ENCODE measurements at regions not wholly inside any gene's neighbourhood (a gene's known extent, or its start where the extent isn't known, plus 50 kb on each side); places are given as distances from the start of the nearest gene placed in this dataset.

GRCh38 chr6:164917211-164917610, 392.2 kb downstream of the C6orf118 start:
- peaks cover 25% of the 10 kb centered on the region for H3K9me3 ChIP-seq (ENCODE audit: control insufficient read depth, insufficient read depth, low read depth, low read length)
- no peaks in the 10 kb centered on the region for H3K36me3 ChIP-seq (ENCODE audit: control insufficient read depth, insufficient read depth, low read length)
- no peaks in the 10 kb centered on the region for H3K4me1 ChIP-seq (ENCODE audit: control insufficient read depth, insufficient read depth, low read length)
- no peak overlapping the region for H3K9ac ChIP-seq (ENCODE audit: low read length)
- no peak overlapping the region for H3K27ac ChIP-seq (ENCODE audit: low read depth, low read length)
- no peaks in the 10 kb centered on the region for H3K27me3 ChIP-seq (ENCODE audit: control insufficient read depth, insufficient read depth, low read length)
- no peak overlapping the region for H3K4me3 ChIP-seq (ENCODE audit: low read depth, low read length)

- no peak overlapping the region for H3K4me3 ChIP-seq (ENCODE audit: low read depth, low read length)
- no peak overlapping the region for H3K27ac ChIP-seq (ENCODE audit: low read depth, low read length)
- no peaks in the 10 kb centered on the region for H3K36me3 ChIP-seq (ENCODE audit: control insufficient read depth, insufficient read depth, low read length)
- H3K9ac ChIP-seq (ENCODE audit: low read length) = no peak overlapping the region
- H3K9me3 ChIP-seq (ENCODE audit: control insufficient read depth, insufficient read depth, low read depth, low read length) = peaks cover 25% of the 10 kb centered on the region
- no peaks in the 10 kb centered on the region for H3K4me1 ChIP-seq (ENCODE audit: control insufficient read depth, insufficient read depth, low read length)
- H3K27me3 ChIP-seq (ENCODE audit: control insufficient read depth, insufficient read depth, low read length) = no peaks in the 10 kb centered on the region
Observed at GRCh38 chr6:164916087-164916486, 393.3 kb downstream of the C6orf118 start.

- Histone ChIP-seq H3K27me3 (ENCODE audit: control insufficient read depth, insufficient read depth, low read length) (no peaks in the 10 kb centered on the region), H3K9me3 (ENCODE audit: control insufficient read depth, insufficient read depth, low read depth, low read length) (peaks cover 7% of the 10 kb centered on the region), H3K27ac (ENCODE audit: low read depth, low read length) (peak overlapping the region; percentile 26; the same call in 1 of the 2 replicates), H3K36me3 (ENCODE audit: control insufficient read depth, insufficient read depth, low read length) (no peaks in the 10 kb centered on the region), H3K4me3 (ENCODE audit: low read depth, low read length) (no peak overlapping the region), H3K4me1 (ENCODE audit: control insufficient read depth, insufficient read depth, low read length) (no peaks in the 10 kb centered on the region), H3K9ac (ENCODE audit: low read length) (no peak overlapping the region)
Observed at GRCh38 chr6:164911873-164912580, 397.4 kb downstream of the C6orf118 start.

DNA sequence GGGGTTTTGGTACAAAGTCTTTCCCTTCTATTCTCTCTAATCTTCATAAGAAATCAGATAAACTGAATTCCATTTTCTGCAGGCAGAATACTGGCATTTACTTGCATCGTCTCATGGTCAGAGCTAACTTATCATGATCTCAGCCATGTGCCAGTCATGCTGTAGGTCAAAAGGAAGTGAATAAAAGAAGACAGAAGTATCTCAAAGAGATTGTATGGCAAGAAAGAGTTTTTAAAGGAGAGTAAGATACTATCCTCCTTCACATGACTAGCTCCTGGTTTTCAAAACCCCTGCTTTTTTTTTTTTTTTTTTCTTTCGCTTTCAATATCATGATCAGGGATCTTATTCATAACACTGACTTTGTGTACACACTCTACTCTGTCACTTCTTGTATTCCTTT, 398.3 kb downstream of the C6orf118 start:
- Histone ChIP-seq H3K27me3 (ENCODE audit: control insufficient read depth, insufficient read depth, low read length) (no peaks in the 10 kb centered on the region), H3K27ac (ENCODE audit: low read depth, low read length) (no peak overlapping the region), H3K9me3 (ENCODE audit: control insufficient read depth, insufficient read depth, low read depth, low read length) (no peaks in the 10 kb centered on the region), H3K4me1 (ENCODE audit: control insufficient read depth, insufficient read depth, low read length) (no peaks in the 10 kb centered on the region), H3K9ac (ENCODE audit: low read length) (no peak overlapping the region), H3K36me3 (ENCODE audit: control insufficient read depth, insufficient read depth, low read length) (no peaks in the 10 kb centered on the region), H3K4me3 (ENCODE audit: low read depth, low read length) (no peak overlapping the region)

GRCh38 chr6:164906766-164907165, 402.6 kb downstream of the C6orf118 start:
- Histone ChIP-seq H3K4me1 (ENCODE audit: control insufficient read depth, insufficient read depth, low read length) (no peaks in the 10 kb centered on the region), H3K9me3 (ENCODE audit: control insufficient read depth, insufficient read depth, low read depth, low read length) (no peaks in the 10 kb centered on the region), H3K4me3 (ENCODE audit: low read depth, low read length) (no peak overlapping the region), H3K27me3 (ENCODE audit: control insufficient read depth, insufficient read depth, low read length) (no peaks in the 10 kb centered on the region), H3K9ac (ENCODE audit: low read length) (no peak overlapping the region), H3K36me3 (ENCODE audit: control insufficient read depth, insufficient read depth, low read length) (no peaks in the 10 kb centered on the region), H3K27ac (ENCODE audit: low read depth, low read length) (no peak overlapping the region)

- Histone ChIP-seq H3K4me1 (ENCODE audit: control insufficient read depth, insufficient read depth, low read length) (no peaks in the 10 kb centered on the region), H3K4me3 (ENCODE audit: low read depth, low read length) (no peak overlapping the region), H3K27ac (ENCODE audit: low read depth, low read length) (no peak overlapping the region), H3K9ac (ENCODE audit: low read length) (no peak overlapping the region), H3K36me3 (ENCODE audit: control insufficient read depth, insufficient read depth, low read length) (no peaks in the 10 kb centered on the region), H3K9me3 (ENCODE audit: control insufficient read depth, insufficient read depth, low read depth, low read length) (no peaks in the 10 kb centered on the region), H3K27me3 (ENCODE audit: control insufficient read depth, insufficient read depth, low read length) (no peaks in the 10 kb centered on the region)
Observed at GRCh38 chr6:164905311-164905710, 404.1 kb downstream of the C6orf118 start.

DNA sequence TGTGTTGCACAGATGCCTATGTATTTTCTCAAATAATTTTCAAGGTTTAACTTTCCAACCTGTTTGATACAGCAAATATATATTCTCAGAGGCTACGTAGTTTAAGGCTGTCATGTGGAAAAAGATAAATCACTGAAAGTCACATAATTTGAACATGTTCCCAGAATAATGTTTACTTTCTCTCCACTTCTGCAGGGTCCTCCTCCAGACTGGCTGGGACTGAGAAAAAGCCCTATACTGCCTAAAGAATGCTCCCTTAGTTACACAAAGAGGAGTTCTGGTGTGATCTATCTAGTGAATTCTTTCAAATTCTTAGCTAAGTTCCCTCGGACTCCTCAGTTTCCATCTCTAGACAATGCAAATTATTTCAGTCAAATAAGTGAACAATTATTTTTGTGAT, 411.0 kb downstream of the C6orf118 start:
- H3K27me3 ChIP-seq (ENCODE audit: control insufficient read depth, insufficient read depth, low read length) = no peaks in the 10 kb centered on the region
- H3K4me1 ChIP-seq (ENCODE audit: control insufficient read depth, insufficient read depth, low read length) = no peaks in the 10 kb centered on the region
- H3K36me3 ChIP-seq (ENCODE audit: control insufficient read depth, insufficient read depth, low read length) = no peaks in the 10 kb centered on the region
- H3K9ac ChIP-seq (ENCODE audit: low read length) = no peak overlapping the region
- no peak overlapping the region for H3K4me3 ChIP-seq (ENCODE audit: low read depth, low read length)
- H3K27ac ChIP-seq (ENCODE audit: low read depth, low read length) = no peak overlapping the region
- peaks cover 3% of the 10 kb centered on the region; the same call in 1 of the 2 replicates for H3K9me3 ChIP-seq (ENCODE audit: control insufficient read depth, insufficient read depth, low read depth, low read length)

GRCh38 chr6:164897523-164898235, 411.7 kb downstream of the C6orf118 start:
- Histone ChIP-seq H3K27me3 (ENCODE audit: control insufficient read depth, insufficient read depth, low read length) (no peaks in the 10 kb centered on the region), H3K27ac (ENCODE audit: low read depth, low read length) (no peak overlapping the region), H3K4me3 (ENCODE audit: low read depth, low read length) (no peak overlapping the region), H3K36me3 (ENCODE audit: control insufficient read depth, insufficient read depth, low read length) (no peaks in the 10 kb centered on the region), H3K9ac (ENCODE audit: low read length) (no peak overlapping the region), H3K9me3 (ENCODE audit: control insufficient read depth, insufficient read depth, low read depth, low read length) (peaks cover 3% of the 10 kb centered on the region; the same call in 1 of the 2 replicates), H3K4me1 (ENCODE audit: control insufficient read depth, insufficient read depth, low read length) (no peaks in the 10 kb centered on the region)

DNA sequence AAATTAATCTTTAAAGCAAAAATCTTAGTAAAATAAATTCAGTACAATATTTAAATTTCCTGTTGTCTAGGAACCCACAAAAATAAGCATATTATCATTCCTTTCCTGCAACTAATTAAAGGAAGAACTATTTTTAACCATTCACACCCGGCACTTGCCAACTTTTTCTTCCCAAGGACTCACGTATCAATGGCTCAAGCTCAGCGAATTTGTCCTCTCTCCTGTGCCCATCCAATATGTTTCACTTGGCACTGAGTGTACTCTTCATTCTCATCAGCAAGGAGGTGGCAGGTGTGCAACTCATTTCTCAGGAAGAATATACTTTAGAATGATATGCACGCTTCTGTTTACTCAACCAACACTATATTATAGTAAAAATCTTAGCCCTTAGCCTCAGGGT, 419.4 kb downstream of the C6orf118 start:
- Histone ChIP-seq H3K36me3 (ENCODE audit: control insufficient read depth, insufficient read depth, low read length) (no peaks in the 10 kb centered on the region), H3K27ac (ENCODE audit: low read depth, low read length) (no peak overlapping the region), H3K4me1 (ENCODE audit: control insufficient read depth, insufficient read depth, low read length) (no peaks in the 10 kb centered on the region), H3K27me3 (ENCODE audit: control insufficient read depth, insufficient read depth, low read length) (no peaks in the 10 kb centered on the region), H3K9ac (ENCODE audit: low read length) (no peak overlapping the region), H3K4me3 (ENCODE audit: low read depth, low read length) (no peak overlapping the region), H3K9me3 (ENCODE audit: control insufficient read depth, insufficient read depth, low read depth, low read length) (no peaks in the 10 kb centered on the region)

DNA sequence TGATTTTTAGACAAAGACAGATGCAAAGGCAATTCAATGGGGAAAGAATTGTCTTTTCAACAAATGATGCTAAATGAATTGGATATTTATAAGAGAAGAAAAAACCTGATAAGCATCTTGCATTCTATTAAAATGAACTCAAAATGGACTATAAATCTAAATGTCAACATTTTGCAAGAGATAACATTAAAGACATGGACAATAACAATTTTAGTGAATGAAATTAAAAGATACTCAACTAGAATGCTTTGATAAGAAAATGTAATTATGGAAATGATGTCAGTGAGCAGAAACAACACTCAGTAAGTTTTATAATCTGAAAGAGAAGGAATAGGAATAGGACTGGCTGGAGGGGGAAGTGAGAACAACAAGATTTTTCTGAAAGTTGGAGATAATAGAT, 421.7 kb downstream of the C6orf118 start:
- Histone ChIP-seq H3K27me3 (ENCODE audit: control insufficient read depth, insufficient read depth, low read length) (no peaks in the 10 kb centered on the region), H3K9me3 (ENCODE audit: control insufficient read depth, insufficient read depth, low read depth, low read length) (no peaks in the 10 kb centered on the region), H3K4me1 (ENCODE audit: control insufficient read depth, insufficient read depth, low read length) (0 out of 2 replicates have a peak, but pooled peaks cover 1% of the 10 kb centered on the region), H3K4me3 (ENCODE audit: low read depth, low read length) (no peak overlapping the region), H3K9ac (ENCODE audit: low read length) (no peak overlapping the region), H3K36me3 (ENCODE audit: control insufficient read depth, insufficient read depth, low read length) (no peaks in the 10 kb centered on the region), H3K27ac (ENCODE audit: low read depth, low read length) (no peak overlapping the region)

DNA sequence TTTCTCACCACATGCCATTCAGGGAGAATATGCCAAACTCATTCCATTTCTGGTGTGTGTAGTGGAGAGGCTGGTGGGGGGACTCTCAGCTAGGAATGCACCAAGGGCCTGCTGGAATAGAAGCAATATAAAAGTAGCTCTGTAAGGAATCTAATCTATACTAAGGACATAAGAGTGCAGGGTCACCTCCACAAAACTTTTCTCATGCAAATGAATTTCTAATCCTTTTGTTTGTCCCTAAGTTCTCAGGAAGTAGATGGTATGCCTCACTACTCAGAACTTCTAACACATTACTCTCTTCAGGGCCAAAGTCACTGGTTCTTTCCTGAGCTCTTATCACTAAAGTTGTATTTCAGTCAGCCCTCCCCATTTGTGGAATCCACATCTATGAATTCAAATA, 427.2 kb downstream of the C6orf118 start:
- no peaks in the 10 kb centered on the region for H3K36me3 ChIP-seq (ENCODE audit: control insufficient read depth, insufficient read depth, low read length)
- H3K9ac ChIP-seq (ENCODE audit: low read length) = no peak overlapping the region
- no peak overlapping the region for H3K27ac ChIP-seq (ENCODE audit: low read depth, low read length)
- no peak overlapping the region for H3K4me3 ChIP-seq (ENCODE audit: low read depth, low read length)
- no peaks in the 10 kb centered on the region for H3K9me3 ChIP-seq (ENCODE audit: control insufficient read depth, insufficient read depth, low read depth, low read length)
- peaks cover 12% of the 10 kb centered on the region for H3K4me1 ChIP-seq (ENCODE audit: control insufficient read depth, insufficient read depth, low read length)
- no peaks in the 10 kb centered on the region for H3K27me3 ChIP-seq (ENCODE audit: control insufficient read depth, insufficient read depth, low read length)
